Breast epithelium (tissue), 3 donors: ENCODE measurements at regions not wholly inside any gene's neighbourhood (a gene's known extent, or its start where the extent isn't known, plus 50 kb on each side); places are given as distances from the start of the nearest gene placed in this dataset.
"Not testable (repeated sequence)": the region's sequence is repeated elsewhere in the genome, so short reads cannot be mapped to it uniquely, and the experiment has no call there.

Source experiments
- CTCF ChIP-seq, 3 donors: fragments of 450-650 bp; IDR thresholded peaks; one replicate each; pipeline ENCODE4 v1.5.1; 2016 to 2017; ENCODE audit warnings: antibody characterized with exemption in 3 of 3, mild to moderate bottlenecking in 3 of 3, moderate library complexity in 3 of 3
- POLR2A ChIP-seq: fragments of 450-650 bp; IDR thresholded peaks from one replicate; pipeline ENCODE4 v1.6.1; 2016; ENCODE audit warnings: antibody characterized with exemption, mild to moderate bottlenecking, moderate library complexity
- POLR2AphosphoS5 ChIP-seq, 3 donors: sonication (generic); formaldehyde crosslinking; IDR thresholded peaks; one replicate each; pipeline ENCODE4 v1.6.1; 2017; ENCODE audit warnings: antibody characterized with exemption in 3 of 3

- TF ChIP-seq CTCF (IDR thresholded peaks at IDR 0.05); POLR2A; POLR2AphosphoS5 (IDR thresholded peaks at IDR 0.05): not testable (repeated sequence)
These were observed 458.5 kb downstream of the BRINP3 start for GRCh38 chr1:190019151-190019550.
